ENCODE measurements at regions not wholly inside any gene's neighbourhood (a gene's known extent, or its start where the extent isn't known, plus 50 kb on each side); places are given as distances from the start of the nearest gene placed in this dataset.

DNA sequence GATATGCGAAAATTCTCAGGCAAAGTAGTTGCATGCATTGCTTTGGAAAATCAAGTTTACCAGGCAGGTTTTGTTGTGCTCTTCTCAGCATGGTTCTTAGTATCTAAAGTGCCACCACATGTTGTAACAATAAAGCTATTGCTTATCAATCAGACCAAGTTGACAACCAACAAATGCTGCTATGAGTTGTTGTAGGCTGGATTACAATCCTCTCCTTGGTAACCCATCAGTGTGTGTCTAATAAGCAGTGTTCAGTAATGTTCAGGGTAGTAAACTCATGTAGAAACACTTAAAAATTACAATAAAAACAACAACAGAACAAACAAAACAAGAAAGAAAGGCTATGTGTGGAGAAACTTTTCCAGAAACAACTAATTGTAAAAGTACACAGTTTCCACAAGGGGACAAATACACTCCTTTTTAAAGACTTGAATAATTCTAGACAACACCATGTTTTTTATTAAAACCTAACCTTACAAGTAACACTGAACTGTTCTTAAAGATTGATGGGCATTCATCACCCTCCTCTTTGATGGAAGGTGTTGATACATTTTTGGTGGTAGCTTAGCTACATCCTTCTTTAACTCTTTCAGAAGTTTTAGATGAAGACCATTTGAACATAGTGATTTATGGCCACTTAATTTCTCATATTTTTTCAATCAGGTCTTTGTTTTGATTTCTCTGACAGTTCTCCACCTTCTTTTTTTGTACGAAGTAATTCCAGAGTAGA, 370.9 kb upstream of the SEMA3A start:
- TF ChIP-seq POLR2AphosphoS5 (IDR thresholded peaks at IDR 0.05; ENCODE audit: low read depth): no peak
- TF ChIP-seq, protein P1, sequence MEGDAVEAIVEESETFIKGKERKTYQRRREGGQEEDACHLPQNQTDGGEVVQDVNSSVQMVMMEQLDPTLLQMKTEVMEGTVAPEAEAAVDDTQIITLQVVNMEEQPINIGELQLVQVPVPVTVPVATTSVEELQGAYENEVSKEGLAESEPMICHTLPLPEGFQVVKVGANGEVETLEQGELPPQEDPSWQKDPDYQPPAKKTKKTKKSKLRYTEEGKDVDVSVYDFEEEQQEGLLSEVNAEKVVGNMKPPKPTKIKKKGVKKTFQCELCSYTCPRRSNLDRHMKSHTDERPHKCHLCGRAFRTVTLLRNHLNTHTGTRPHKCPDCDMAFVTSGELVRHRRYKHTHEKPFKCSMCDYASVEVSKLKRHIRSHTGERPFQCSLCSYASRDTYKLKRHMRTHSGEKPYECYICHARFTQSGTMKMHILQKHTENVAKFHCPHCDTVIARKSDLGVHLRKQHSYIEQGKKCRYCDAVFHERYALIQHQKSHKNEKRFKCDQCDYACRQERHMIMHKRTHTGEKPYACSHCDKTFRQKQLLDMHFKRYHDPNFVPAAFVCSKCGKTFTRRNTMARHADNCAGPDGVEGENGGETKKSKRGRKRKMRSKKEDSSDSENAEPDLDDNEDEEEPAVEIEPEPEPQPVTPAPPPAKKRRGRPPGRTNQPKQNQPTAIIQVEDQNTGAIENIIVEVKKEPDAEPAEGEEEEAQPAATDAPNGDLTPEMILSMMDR (conservative IDR thresholded peaks at IDR 0.05; ENCODE audit: low read depth in 2 of 2): no peak
- TF ChIP-seq, protein P2, sequence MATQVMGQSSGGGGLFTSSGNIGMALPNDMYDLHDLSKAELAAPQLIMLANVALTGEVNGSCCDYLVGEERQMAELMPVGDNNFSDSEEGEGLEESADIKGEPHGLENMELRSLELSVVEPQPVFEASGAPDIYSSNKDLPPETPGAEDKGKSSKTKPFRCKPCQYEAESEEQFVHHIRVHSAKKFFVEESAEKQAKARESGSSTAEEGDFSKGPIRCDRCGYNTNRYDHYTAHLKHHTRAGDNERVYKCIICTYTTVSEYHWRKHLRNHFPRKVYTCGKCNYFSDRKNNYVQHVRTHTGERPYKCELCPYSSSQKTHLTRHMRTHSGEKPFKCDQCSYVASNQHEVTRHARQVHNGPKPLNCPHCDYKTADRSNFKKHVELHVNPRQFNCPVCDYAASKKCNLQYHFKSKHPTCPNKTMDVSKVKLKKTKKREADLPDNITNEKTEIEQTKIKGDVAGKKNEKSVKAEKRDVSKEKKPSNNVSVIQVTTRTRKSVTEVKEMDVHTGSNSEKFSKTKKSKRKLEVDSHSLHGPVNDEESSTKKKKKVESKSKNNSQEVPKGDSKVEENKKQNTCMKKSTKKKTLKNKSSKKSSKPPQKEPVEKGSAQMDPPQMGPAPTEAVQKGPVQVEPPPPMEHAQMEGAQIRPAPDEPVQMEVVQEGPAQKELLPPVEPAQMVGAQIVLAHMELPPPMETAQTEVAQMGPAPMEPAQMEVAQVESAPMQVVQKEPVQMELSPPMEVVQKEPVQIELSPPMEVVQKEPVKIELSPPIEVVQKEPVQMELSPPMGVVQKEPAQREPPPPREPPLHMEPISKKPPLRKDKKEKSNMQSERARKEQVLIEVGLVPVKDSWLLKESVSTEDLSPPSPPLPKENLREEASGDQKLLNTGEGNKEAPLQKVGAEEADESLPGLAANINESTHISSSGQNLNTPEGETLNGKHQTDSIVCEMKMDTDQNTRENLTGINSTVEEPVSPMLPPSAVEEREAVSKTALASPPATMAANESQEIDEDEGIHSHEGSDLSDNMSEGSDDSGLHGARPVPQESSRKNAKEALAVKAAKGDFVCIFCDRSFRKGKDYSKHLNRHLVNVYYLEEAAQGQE (IDR thresholded peaks at IDR 0.05; ENCODE audit: unreplicated experiment): no peak
- no peak for TF ChIP-seq EZH2 (IDR thresholded peaks at IDR 0.05; ENCODE audit: low read depth, unreplicated experiment)
- TF ChIP-seq ZNF331 (CRISPR knock-in tag; IDR thresholded peaks at IDR 0.05; ENCODE audit: low read depth): no peak

Data from GM23338 (cell line).